Activated CD4-positive, alpha-beta T cell treated with anti-CD3 and anti-CD28 coated beads for 24 hours (primary cell): ENCODE measurements at regions not wholly inside any gene's neighbourhood (a gene's known extent, or its start where the extent isn't known, plus 50 kb on each side); places are given as distances from the start of the nearest gene placed in this dataset.
"Not testable (repeated sequence)": the region's sequence is repeated elsewhere in the genome, so short reads cannot be mapped to it uniquely, and the experiment has no call there.

Source experiments
- DNase-seq, 2 donors: peaks; one replicate each; pipeline ENCODE4 v3.0.0-alpha.2; 2020; ENCODE audit warnings: low read depth in 2 of 2

DNA sequence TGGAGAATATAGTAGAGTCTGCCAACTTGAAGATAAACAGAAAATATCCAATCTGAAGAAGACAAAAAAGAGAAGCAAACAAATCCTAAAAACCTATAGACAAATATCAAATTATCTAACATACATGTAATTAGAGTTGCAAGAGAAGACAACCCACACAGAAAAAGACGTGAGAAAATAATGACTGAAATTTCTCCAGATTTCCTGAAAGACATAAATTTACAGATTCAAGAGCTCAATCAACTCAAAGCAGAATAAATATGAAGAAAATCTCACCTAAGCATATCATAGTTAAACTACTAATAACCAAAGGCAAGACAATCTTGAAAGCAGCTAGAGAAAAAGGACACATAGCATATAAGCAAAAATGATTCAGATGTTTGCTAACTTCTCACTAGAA lies 261.2 kb upstream of the NFIA start:
- DNase-seq: no peak

DNA sequence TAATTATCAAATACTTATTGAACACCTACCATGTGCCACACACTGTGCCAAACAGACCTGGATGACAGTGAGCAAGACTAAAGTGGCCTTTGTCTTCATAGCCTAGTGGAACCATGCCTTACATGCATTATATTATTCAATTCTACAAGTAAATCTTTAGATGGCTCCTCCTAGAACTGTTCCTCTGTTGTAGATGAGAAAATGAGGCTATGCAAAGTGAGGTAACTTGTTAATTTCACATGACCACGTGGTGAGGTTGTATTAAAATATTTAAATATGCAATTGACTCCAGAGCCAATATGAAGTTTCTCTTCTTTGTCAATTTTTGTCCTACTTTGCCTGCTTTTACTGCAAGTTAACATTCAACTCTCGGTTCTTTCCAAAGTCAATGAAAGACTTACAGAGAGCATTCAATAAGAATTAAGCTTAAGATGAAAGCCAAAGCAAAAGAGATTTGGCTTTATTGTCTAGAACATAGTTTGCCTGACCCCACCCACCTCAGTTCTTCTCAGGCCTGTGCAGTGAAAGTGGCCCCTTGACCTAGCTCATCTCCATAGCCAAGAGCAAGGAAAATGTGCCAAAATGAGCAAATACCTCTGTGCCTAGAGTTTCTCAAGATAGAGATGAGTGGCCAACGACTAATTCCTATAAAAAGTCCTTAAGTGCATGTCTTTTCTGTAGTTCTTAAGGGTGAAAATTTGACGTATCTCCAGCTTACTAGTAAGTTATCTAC lies 263.2 kb upstream of the NFIA start:
- no peak for DNase-seq

DNA sequence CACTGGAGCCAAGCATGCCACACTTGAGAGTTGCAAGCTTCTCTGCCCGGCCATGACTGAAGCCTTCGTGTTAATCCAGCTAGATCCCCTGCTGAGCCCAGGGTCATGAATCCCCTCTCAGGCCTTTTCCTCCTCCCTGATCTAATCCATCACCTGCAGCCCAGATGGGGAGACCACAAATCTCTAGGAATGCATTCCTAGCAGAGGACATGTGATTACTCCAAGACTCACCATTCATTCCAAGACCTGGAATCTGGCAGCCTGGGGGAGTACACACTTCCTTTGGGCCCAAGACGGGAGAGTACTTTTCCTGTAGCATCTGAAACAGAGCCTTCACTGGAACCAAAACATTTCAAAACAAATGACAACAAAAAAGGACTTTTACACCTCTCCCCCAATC lies 269.3 kb upstream of the NFIA start:
- DNase-seq: no peak

DNA sequence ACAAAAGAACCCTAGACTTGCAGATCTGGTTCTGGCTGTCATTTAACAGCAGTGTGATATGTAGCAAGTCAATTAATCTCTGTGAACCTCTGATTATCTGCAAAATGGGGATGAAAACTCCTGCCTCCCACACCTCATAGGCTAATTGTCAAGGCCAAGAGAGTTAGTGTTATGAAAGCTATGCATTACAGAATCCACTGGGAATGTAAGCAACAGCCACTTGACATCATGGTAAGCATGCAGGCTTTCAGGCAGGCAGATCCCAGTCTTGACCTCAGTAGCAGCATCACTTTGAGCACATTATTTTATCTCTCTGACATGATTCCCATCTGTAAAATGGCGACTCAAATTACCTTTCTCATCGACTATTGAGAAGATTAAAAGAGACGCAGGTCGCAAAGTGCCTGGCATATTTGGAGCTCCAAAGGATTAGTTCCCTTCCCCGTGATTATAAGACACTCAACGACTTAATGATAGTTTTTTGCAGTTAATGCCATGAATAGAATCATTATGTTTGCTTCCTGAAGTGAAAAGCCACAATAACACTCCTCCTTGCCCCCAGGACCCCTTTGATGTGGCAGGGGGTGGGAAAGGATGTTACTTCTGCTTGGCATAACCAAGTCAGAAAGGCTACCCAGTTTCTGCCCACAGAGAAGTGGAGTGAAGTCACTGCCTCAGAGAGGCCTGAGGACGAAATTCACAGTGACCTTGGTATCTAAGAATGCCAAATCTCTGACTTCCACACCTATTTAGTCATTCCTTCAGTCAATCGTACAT lies 273.0 kb upstream of the NFIA start:
- DNase-seq: no peak

DNA sequence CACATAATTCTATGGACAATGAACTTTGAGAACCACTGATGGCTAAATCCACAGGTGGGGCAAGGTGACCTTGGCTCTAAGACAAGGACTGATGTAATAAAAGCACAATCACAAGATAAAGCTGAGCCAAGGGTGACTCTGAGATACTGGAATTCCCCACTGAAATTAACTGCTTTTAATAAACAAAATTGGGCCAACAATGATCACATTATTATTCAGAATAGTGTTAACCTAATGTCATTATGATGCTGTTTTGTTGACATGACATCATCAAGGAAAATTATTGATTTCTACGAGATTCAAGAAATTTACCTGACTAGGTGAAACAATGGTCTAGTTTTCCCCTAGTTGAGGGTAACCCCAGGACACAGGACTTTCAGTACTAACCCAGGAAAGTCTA lies 273.7 kb upstream of the NFIA start:
- no peak for DNase-seq

DNA sequence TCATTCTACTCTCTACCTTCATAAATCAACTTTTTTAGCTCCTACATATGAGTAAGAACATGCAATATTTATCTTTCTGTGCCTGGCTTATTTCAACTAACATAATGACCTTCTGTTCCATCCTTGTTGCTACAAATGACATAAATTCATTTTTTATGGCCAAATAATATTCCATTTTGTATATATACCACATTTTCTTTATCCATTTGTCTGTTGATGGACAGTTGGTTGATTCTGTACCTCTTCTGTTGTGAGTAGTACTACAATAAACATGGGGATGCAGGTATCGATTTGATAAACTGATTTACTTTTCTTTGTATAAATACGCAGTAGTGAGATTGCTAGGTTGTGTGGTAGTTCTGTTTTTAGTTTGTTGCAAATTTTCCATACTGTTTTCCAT lies 279.5 kb upstream of the NFIA start:
- no peak for DNase-seq

DNA sequence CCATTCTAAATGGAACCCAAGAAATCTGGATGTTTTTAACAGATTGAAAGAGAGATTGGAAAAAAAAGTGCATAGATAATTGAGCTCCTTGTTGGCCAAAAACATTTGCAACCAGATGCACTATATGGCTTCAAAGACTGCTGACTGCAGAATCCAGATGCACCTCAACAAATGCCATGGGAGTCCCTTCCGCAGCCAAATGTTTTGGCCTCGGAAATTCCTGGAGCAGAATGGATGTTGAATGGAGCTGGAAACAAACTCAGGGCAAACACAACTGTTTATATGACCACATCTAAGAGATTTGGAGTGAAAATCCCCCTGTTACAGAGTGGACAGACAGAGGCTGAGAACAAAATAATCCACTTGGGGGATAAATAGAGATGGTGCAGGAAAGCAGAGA lies 285.0 kb upstream of the NFIA start:
- DNase-seq: no peak

DNA sequence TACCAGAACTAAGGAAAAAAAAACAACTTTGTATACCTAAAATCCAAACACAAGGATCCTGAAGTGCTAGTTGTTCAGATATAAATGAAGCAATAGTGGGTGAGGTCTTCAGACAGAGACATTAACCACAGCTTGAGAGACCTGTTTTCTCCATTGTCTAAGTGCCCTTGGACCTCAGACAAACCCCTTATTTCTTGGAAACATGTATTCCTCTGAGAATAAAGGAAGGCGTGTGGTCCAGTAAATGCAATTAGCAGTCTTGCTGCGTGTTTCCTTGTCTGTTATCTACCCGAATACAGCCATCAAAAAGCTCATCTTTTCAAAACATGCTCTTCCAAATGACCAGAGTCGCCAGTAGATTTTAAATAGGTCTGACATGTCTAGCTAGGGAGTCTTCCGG lies 291.1 kb upstream of the NFIA start:
- DNase-seq: no peak

DNA sequence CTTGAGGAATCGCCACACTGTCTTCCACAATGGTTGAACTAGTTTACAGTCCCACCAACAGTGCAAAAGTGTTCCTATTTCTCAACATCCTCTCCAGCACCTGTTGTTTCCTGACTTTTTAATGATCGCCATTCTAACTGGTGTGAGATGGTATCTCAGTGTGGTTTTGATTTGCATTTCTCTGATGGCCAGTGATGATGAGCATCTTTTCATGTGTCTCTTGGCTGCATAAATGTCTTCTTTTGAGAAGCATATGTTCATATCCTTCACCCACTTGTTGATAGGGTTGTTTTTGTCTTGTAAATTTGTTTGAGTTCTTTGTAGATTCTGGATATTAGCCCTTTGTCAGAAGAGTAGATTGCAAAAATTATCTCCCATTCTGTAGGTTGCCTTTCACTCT lies 309.3 kb upstream of the NFIA start:
- not testable (repeated sequence) for DNase-seq

DNA sequence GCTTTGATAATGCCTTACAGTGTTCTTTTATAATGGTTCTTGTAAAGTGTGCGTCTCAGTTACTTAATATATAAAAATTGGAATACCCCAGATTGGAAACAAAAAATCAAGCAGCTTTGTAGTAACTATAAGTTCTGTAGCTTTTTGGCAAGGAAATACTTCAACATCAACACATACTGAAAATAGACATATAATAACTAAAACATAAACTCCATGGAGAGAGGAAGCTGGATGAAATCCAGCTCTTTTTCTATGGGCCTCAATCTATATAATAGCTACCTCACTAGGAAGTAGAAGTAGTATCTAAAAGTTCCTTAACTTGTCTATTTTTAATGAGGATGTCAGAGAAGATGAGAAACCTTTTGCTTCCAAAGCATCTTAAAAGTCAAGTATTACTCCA lies 313.3 kb upstream of the NFIA start:
- no peak for DNase-seq

DNA sequence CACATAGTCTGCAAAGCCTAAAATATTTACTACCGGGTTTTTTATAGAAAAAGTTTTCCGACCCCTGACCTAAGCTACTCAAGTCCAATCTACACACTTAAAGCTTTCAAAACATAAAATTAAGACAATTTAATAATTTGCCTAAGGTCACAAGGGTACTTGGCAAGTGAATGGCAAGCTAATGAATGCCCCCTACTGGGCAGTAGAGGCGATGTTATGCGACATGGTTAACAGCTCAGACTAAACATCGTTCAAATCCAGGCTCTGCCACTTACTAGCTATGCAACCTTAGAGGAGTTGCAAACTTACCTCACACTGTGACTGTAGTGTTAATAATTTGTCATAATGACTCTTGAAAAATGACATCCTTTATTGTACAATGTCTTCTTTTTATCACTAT lies 317.2 kb upstream of the NFIA start:
- no peak for DNase-seq

DNA sequence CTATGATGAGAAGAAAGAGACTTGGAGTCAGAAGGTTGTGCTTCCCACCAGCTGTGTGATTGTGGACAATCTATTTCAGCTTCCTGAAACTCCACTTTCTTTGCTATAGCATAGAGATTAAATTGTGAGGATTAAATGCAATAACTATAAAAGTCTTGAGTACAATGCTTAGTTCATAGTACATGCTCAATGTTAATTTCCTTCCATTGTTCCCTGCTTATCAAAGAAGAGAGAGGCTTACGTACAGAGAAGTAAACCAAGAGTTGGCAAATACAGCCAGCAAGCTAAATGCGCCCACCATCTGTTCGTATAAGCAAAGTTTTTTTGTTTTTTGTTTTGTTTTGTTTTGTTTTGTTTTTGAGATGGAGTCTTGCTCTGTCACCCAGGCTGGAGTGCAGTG lies 317.9 kb upstream of the NFIA start:
- DNase-seq: no peak

DNA sequence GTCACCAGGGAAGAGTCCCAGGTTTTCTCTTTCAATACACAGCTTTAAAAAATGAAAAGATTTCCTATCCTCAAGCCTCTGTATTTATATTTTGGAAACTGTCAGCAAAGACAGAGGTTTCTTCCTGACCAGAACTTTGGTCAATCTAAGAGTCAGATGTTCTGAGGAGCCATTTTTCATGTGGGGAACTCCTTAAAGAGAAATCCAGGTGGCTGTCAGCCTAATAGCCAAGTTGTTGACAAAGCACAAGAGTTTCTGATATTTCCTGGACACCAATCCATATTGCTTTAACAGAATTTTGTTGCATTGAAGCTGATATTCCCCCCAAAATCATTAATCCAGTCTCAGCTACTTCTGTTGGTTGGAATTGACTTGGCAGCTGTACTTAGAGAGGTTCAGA lies 318.6 kb upstream of the NFIA start:
- no peak for DNase-seq

DNA sequence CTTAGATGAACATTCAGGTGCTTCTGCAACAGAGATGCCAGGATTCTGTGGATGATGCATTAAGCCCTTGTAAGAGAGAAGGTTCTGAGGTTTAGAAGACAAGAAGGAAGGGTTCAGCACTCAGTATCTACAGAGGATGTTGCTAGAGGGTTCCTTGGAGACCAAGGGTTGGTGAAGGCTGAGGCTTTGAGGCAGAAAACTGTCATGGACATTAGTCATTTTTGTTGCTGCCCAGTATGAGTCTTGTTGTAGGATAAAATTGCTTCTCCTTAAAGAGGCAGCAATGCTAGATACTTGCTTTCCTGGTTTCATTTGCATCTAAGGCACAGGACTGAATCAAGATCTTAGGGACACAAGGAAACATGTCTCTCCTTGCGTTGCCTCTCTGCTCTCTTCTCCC lies 319.4 kb upstream of the NFIA start:
- DNase-seq: no peak

DNA sequence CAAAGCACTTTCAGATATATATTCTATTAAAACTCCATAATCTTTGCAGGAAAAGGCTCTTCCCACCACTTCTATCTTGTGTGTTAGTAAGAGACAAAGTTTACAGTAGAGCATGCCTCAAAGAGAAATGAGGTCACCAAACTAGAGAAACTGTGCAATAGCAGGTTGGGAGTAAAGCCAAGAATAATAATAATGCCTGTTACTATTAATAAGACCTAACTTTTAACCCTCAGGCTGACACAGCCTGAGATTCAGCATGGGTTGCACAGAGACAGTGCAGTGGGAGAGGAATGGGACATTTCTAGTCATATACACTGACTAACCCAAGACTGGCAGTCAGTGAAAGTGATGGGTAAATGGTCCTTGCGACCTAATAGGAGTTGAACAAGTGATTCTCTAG lies 320.2 kb upstream of the NFIA start:
- DNase-seq: no peak

DNA sequence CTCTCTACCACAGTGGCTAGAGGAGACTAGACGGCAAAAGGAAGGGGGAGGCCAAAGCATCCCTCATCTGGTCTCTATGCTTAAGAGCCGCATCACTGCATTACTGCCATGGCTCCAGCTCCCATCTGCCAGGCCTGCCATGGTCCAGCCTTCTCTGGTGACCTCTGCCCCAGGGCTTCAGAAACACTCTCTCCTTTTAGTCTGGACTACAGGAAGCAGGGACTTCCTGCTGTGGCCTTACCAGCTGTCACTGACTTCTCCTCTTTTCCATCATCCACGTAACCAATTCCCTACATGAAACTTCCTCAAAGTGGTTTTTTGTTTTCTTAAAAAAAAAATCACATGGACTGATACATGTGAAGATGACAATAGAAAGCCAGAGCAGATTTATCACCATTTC lies 323.1 kb upstream of the NFIA start:
- no peak for DNase-seq

DNA sequence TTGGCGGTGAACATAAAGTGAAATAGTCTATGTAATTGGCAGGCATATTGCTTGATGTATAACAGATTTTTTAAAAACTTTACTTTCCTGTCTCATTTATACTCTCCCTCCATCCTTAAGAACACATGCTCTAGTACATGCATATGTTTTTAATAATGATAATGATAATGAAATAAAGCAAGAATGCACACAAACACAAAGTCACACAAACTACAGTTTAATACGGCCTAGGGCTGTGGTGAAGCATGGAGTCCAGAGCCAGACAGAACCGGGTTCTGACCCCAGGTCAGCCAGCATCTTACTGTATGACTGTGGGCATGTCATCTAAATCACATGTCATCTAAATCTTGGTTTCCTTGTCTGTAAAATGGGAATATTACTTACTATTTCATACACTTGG lies 324.9 kb upstream of the NFIA start:
- no peak for DNase-seq

DNA sequence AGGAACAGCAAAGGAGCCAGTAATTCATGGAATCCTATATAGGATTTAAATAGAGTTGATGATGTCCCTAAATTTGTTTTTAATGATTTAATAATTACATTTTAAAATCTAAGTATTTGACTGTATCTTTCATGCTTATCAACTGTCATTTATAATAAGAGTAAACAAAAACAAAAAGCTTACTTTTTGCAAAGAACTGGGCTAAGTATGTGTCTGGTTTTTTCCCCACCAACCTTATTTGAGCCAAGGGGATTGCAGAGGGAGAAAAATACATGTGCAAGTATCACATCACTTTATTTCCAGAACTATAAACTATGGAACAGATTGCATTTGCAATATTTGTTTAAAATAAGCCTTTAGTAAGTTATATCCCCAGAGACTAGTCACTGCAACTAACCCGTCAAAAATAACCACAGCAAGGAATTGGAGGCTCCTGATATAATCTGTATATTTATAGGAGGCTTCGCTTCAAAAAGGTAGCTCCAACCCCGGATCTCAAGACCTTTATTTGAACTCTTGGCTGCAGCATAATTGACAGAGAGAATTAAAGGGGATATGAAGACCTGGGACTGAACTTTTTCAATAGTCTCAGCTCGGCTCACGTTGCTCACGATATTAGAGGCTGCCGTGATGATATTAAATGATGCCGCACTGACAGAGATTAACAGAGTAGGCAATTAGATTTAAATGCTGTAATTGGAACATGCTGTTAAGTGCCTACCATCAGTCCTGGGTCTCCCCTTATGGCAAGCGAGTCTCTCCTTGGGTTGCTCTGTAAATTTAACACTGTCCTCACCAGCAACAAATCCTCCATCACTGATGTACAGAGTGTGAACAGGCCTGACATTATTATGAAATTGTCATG lies 329.1 kb upstream of the NFIA start:
- DNase-seq: no peak

DNA sequence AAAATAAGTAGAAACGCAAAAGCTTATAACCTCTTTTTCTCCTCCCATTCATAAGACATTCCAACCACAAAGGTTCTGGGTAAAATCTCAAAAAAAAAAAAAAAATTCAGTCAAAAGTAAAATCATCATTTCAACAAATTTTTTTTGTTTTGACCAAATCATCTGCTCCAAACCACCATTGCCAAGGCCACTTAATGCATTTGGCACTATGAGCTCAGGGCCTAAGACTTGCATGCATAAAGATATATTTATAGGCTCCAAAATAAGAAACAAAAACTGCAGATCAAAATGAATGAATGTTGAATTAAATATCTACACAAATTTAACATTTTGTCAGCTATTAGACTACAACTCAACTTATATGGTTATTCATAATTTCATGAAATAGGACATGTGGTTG lies 331.1 kb upstream of the NFIA start:
- DNase-seq: no peak

DNA sequence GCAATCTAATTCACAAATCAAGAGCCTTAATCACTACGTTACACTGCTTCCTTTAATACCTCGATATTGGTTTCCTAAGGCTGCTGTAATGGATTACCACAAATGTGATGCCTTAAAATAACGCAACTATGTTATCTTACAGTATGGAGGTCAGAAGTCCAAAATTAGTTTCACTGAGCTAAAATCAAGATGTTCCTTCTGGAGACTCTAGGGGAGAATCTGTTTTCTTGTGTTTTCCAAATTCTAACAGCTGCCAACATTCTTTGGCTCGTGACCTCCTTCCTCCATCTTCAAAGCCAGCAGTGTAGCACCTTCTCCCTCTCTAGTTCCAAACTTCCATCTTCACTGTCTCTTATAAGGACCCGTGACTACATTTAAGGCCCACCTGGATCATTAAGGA lies 335.0 kb upstream of the NFIA start:
- DNase-seq: no peak

DNA sequence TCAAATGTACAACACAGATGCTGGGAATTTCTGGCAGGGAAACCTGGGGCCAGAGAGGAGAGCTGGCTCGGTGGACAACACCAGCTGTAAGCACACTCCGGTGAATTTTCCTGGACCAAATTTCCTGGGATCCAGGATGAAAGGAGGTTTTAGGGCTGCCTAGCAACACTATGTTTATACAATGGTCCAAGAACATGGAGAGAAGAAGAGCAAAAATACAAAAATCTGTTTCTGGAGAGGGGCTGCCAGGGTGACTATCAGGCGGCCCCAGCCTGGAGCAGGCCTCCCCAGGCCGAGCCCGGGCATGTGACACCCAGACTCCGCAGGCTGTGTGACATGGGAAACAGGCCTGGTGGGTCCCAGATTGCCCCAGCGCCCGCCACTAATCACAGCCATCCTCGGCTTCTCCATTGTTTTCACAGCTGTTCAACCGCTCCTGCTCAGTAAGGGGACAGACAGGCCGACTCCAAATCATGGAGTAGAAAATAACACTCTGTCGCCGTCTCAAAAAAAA lies 336.0 kb upstream of the NFIA start:
- DNase-seq: no peak

DNA sequence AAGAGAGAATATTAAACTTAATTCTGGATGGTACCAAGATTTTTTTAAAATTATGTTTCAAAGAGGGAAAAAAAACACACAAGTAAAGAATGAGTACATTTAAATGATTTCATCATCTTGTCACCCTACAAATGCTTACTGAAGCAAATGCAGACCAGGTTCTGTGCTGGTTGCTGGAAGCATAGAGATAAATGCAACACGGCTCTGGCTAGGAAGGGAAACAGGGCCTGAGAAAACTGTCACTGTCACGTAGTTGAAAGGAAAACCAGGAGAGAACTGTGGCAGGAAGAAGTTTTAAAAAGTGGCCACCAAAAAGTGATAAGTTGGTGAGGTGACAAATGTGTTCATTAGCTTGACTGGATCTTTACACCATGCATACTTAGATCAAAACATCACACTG lies 336.9 kb upstream of the NFIA start:
- DNase-seq: no peak

DNA sequence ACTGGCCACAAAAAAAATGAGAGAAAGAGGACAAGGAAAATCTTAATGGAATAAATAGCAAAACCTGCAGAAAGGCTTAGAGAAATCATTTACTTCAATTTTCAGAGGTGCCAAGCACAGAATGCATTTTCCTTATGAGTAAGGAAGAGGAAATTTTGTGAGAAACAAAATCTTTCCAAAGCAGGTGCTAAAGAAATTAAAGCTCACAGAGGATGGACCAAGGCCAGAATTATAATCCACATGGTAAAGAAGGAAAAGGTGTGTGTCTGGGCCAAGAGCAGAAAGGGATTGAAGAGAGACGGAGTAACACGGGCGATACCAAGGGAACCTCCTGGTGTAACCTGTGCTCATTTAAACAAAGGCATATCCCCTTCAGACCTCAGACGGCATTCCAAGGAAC lies 340.0 kb upstream of the NFIA start:
- DNase-seq: no peak
